K562 (cell line): ENCODE measurements at regions not wholly inside any gene's neighbourhood (a gene's known extent, or its start where the extent isn't known, plus 50 kb on each side); places are given as distances from the start of the nearest gene placed in this dataset.
A peak's percentile ranks its signal among the peaks of the same experiment; 100 is the strongest.

Source experiments
- BCOR ChIP-seq: fragments of 450-650 bp; IDR thresholded peaks from 2 replicates; pipeline ENCODE4 v1.6.1; 2016
- CEBPZ ChIP-seq: fragments of 150-350 bp; IDR thresholded peaks from 2 replicates; pipeline ENCODE4 v1.6.1; 2014; ENCODE audit warnings: low read depth, mild to moderate bottlenecking, low read length, borderline replicate concordance
- CREM ChIP-seq: IDR thresholded peaks from 2 replicates; pipeline ENCODE4 v1.6.1; 2014; ENCODE audit warnings: antibody characterized with exemption, low read depth
- CUX1 ChIP-seq: fragments of 200-800 bp; sonication (Bioruptor generic); IDR thresholded peaks from 2 replicates; pipeline ENCODE4 v1.6.1; 2016; ENCODE audit warnings: missing genetic modification characterization, missing compliant biosample characterization
- GABPB1 ChIP-seq: sonication (generic); formaldehyde crosslinking; IDR thresholded peaks from 2 replicates; pipeline ENCODE4 v1.8.0; 2022; ENCODE audit warnings: mild to moderate bottlenecking, missing genetic modification reagents
- GTF2A2 ChIP-seq: IDR thresholded peaks from 2 replicates; pipeline ENCODE4 v1.6.1; 2016; ENCODE audit warnings: mild to moderate bottlenecking, missing genetic modification characterization, missing compliant biosample characterization
- HDAC8 ChIP-seq: fragments of 450-650 bp; IDR thresholded peaks from 2 replicates; pipeline ENCODE4 v1.6.1; 2016; ENCODE audit warnings: mild to moderate bottlenecking, missing genetic modification characterization, moderate library complexity, missing compliant biosample characterization
- HDGF ChIP-seq: fragments of 450-650 bp; IDR thresholded peaks from 2 replicates; pipeline ENCODE4 v1.6.1; 2016
- HEY1 ChIP-seq: fragments of 250-450 bp; sonication (Bioruptor Pico); IDR thresholded peaks from 2 replicates; pipeline ENCODE4 v1.5.0; 2020; ENCODE audit warnings: mild to moderate bottlenecking, moderate library complexity, borderline replicate concordance
- HNRNPH1 ChIP-seq: fragments of 200-400 bp; formaldehyde crosslinking; optimal IDR thresholded peaks from 2 replicates; pipeline ENCODE3; 2017; ENCODE audit warnings: low read depth, mild to moderate bottlenecking, low read length, moderate library complexity
- ILF3 ChIP-seq: fragments of 450-650 bp; IDR thresholded peaks from 2 replicates; pipeline ENCODE4 v1.6.1; 2018; ENCODE audit warnings: antibody characterized with exemption, mild to moderate bottlenecking, moderate library complexity, borderline replicate concordance
- JUNB ChIP-seq: fragments of 450-650 bp; formaldehyde crosslinking; conservative IDR thresholded peaks from 2 replicates; pipeline ENCODE4 v1.4.0; 2020; ENCODE audit warnings: mild to moderate bottlenecking
- KAT2B ChIP-seq: IDR thresholded peaks from one replicate; pipeline ENCODE4 v1.6.1; 2012; ENCODE audit warnings: low read depth, mild to moderate bottlenecking, control low read depth, inconsistent platforms, low read length, moderate library complexity
- KDM2B ChIP-seq: fragments of 250-450 bp; sonication (Bioruptor Pico); IDR thresholded peaks from 2 replicates; pipeline ENCODE4 v1.8.0; 2021; ENCODE audit warnings: mild to moderate bottlenecking, moderate library complexity
- MCM7 ChIP-seq, 2 experiments: fragments of 450-650 bp; IDR thresholded peaks; 2 replicates each; pipeline ENCODE4 v1.6.1; 2016 to 2018
- MIER1 ChIP-seq: fragments of 450-650 bp; IDR thresholded peaks from 2 replicates; pipeline ENCODE4 v1.6.1; 2016; ENCODE audit warnings: antibody characterized with exemption, mild to moderate bottlenecking, low read depth
- MTA2 ChIP-seq: fragments of 450-650 bp; IDR thresholded peaks from 2 replicates; pipeline ENCODE4 v1.6.1; 2016; ENCODE audit warnings: low read depth
- TOE1 ChIP-seq, 2 experiments: fragments of 450-650 bp in 1 of 2; sonication (generic) in 1 of 2; formaldehyde crosslinking in 1 of 2; IDR thresholded peaks; 2 replicates each; pipeline versions ENCODE4 v1.7.1 to v1.8.0; 2016 to 2022; ENCODE audit warnings: borderline replicate concordance in 2 of 2, mild to moderate bottlenecking in 2 of 2, antibody characterized with exemption in 1 of 2, inconsistent platforms in 1 of 2, low read depth in 1 of 2, missing genetic modification reagents in 1 of 2, moderate library complexity in 1 of 2
- ZFX ChIP-seq: sonication (generic); formaldehyde crosslinking; IDR thresholded peaks from 2 replicates; pipeline ENCODE4 v1.8.0; 2022; ENCODE audit warnings: mild to moderate bottlenecking, missing genetic modification reagents, moderate library complexity
- ZNF140 ChIP-seq: fragments of 250-450 bp; sonication (Bioruptor Pico); IDR thresholded peaks from 2 replicates; pipeline ENCODE4 v1.8.0; 2021; ENCODE audit warnings: moderate library complexity, mild to moderate bottlenecking, inconsistent platforms
- ZSCAN32 ChIP-seq: fragments of 450-650 bp; formaldehyde crosslinking; IDR thresholded peaks from 2 replicates; pipeline ENCODE4 v1.4.0; 2020; ENCODE audit warnings: mild to moderate bottlenecking, moderate library complexity
- TF ChIP-seq, protein P1 (sequence below), 2 experiments: fragments of 450-650 bp in 1 of 2; sonication (generic) in 1 of 2; formaldehyde crosslinking in 1 of 2; IDR thresholded peaks in 1 of 2; conservative IDR thresholded peaks in 1 of 2; 2 replicates each; pipeline versions ENCODE4 v1.6.1 to v1.8.1; 2016 to 2023; ENCODE audit warnings: mild to moderate bottlenecking in 2 of 2, moderate library complexity in 2 of 2, inconsistent platforms in 1 of 2, missing genetic modification reagents in 1 of 2

GRCh38 chr6:15017261-15017660, 228.6 kb upstream of the JARID2 start (continued):
- TF ChIP-seq ILF3 (no peak), JUNB (CRISPR knock-in tag) (no peak), HDAC8 (no peak), CEBPZ (no peak), GABPB1 (CRISPR knock-in tag) (no peak), ZNF140 (no peak), ZSCAN32 (no peak), TOE1 (IDR thresholded peaks at IDR 0.05; ENCODE audit: borderline replicate concordance) (no peak), TOE1 (CRISPR knock-in tag; IDR thresholded peaks at IDR 0.05; ENCODE audit: borderline replicate concordance, low read depth) (no peak), HEY1 (no peak), BCOR (peak; percentile 64), HNRNPH1 (no peak), CREM (no peak), KAT2B (no peak), CUX1 (no peak), ZFX (no peak), MTA2 (no peak), MCM7 (IDR thresholded peaks at IDR 0.05) (no peak), MIER1 (no peak), GTF2A2 (tag) (no peak), HDGF (no peak), KDM2B (CRISPR knock-in tag) (no peak)
- TF ChIP-seq, protein P1, sequence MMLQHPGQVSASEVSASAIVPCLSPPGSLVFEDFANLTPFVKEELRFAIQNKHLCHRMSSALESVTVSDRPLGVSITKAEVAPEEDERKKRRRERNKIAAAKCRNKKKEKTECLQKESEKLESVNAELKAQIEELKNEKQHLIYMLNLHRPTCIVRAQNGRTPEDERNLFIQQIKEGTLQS (IDR thresholded peaks at IDR 0.05), result no peak
- TF ChIP-seq, protein P1 (CRISPR knock-in tag; conservative IDR thresholded peaks at IDR 0.05), result no peak
